ENCODE measurements at regions not wholly inside any gene's neighbourhood (a gene's known extent, or its start where the extent isn't known, plus 50 kb on each side); places are given as distances from the start of the nearest gene placed in this dataset.
A peak's percentile ranks its signal among the peaks of the same experiment; 100 is the strongest.

- no peak for DNase-seq (ENCODE audit: low read depth)
Observed at GRCh38 chr16:85291302-85292148, 179.3 kb upstream of the CIBAR2 start.

DNA sequence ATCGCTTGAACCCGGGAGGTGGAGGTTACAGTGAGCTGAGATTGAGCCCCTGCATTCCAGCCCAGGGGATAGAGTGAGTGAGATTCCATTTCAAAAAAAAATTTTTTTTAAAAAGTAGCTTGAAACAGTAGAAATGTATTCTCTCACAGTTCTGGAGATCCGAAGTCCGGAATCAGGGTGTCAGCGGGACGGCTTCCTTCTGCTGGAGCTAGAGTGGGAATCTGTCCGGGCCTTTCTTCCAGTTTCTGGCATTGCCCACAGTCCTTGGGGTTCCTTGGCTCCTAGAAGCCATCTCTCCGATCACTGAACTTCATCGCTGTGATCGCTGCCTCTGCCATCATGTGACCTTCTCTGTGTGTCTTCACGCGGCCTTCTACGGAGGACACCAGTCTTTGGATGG lies 181.2 kb upstream of the CIBAR2 start:
- no peak for DNase-seq (ENCODE audit: low read depth)

- no peak for DNase-seq (ENCODE audit: low read depth)
Observed at GRCh38 chr16:85293904-85294642, 181.8 kb upstream of the CIBAR2 start.

GRCh38 chr16:85294810-85295508 lies 182.7 kb upstream of the CIBAR2 start:
- no peak for DNase-seq (ENCODE audit: low read depth)

DNA sequence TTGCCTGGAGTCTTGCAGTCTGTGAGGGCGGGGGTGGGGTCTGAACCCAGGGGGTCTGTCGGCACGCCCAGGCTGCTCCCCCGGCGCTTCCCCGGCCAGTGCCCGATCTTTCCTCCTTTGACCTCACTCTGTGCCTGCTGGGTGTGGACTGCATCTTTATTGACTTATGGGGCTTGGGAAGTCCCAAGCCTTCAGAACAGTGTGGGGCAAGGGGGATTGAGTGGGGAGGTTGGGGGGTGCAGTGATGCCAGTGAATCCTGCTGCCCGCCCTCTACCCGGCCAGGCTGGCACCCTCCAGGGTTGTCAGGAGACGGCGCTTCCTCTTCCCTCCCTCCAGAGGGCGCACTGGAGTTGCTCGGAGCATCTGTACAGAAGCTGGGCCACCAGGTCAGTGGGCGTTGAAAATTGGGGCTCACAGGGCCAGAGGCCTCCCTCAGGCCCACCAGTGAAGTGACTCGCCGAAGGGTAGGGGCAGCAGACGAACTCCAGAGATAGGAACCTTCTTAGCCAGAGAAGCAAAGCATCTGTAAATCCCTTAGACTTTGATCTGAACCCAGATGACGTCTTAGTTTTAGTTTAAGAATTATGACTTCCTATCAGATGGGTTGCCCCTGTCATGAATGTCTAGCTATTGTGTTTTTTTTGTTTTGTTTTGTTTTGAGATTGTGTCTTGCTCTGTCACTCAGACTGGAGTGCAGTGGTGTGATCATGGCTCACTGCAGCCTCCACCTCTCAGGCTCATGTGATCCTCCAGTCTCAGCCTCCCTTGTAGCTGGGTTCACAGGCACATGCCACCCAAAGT lies 184.8 kb upstream of the CIBAR2 start:
- no peak for DNase-seq (ENCODE audit: low read depth)

GRCh38 chr16:85297881-85298280 lies 185.6 kb upstream of the CIBAR2 start:
- DNase-seq (ENCODE audit: low read depth), result no peak

GRCh38 chr16:85300406-85300968 lies 188.2 kb upstream of the CIBAR2 start:
- DNase-seq (ENCODE audit: low read depth), result no peak

- DNase-seq (ENCODE audit: low read depth), result no peak
Observed at GRCh38 chr16:85301231-85301630, 189.0 kb upstream of the CIBAR2 start.

GRCh38 chr16:85302018-85302847 lies 190.0 kb upstream of the CIBAR2 start:
- no peak for DNase-seq (ENCODE audit: low read depth)

DNA sequence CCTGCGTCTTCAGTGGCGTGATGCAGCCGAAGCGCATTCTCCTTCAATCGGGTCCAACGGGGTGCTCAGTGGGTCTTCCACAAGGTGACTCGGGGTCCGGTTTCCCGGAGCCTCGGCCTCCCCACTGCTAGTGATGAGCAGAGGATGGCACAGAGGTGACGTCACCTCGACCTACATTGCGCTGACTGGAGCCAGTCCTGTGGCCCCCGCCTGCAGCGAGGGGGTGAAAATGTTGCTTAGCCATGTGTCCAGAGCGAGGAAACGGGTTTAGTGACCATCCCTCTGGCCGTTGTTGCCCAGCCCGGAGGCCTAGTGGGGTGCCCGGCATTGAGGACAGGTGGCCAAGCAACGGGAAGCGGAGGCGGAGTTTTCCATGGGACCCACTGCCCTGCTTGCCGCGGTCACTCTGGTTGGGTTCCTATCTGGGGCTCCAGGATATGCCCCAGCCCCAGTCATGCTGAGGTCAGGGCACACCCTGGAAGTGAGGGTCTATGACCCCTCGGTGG lies 190.6 kb upstream of the CIBAR2 start:
- DNase-seq (ENCODE audit: low read depth), result no peak

DNA sequence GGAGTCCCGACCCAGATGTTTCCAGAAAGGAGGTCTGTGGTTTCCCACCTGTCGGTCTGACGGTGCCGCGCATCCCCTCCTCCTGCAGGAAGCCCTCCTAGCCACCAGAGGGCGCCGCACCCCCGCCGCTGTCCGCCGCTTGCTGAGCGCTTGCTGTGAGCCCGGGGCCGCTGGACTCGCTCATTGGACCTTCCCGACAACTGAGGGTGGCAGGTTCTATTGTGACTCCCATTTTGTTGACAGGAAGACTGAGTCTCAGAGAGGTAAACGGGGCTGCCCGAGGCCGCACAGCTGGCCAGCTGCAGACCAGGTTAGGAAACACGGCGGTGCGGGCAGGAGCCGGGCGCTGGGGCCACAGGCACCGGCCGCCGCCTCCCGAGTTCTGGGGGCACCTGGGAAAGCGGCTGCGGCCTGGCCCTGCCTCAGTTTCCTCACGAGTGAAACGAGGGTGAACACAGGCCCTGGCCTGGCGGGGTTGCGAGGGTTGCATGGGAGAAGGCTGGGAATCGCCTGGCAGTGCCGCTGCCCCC lies 191.1 kb upstream of the CIBAR2 start:
- peak; percentile 50 for DNase-seq (ENCODE audit: low read depth)

- DNase-seq (ENCODE audit: low read depth), result no peak
Observed at GRCh38 chr16:85304337-85304736, 192.1 kb upstream of the CIBAR2 start.

GRCh38 chr16:85306071-85306792 lies 194.0 kb upstream of the CIBAR2 start:
- DNase-seq (ENCODE audit: low read depth), result peak; percentile 55

DNA sequence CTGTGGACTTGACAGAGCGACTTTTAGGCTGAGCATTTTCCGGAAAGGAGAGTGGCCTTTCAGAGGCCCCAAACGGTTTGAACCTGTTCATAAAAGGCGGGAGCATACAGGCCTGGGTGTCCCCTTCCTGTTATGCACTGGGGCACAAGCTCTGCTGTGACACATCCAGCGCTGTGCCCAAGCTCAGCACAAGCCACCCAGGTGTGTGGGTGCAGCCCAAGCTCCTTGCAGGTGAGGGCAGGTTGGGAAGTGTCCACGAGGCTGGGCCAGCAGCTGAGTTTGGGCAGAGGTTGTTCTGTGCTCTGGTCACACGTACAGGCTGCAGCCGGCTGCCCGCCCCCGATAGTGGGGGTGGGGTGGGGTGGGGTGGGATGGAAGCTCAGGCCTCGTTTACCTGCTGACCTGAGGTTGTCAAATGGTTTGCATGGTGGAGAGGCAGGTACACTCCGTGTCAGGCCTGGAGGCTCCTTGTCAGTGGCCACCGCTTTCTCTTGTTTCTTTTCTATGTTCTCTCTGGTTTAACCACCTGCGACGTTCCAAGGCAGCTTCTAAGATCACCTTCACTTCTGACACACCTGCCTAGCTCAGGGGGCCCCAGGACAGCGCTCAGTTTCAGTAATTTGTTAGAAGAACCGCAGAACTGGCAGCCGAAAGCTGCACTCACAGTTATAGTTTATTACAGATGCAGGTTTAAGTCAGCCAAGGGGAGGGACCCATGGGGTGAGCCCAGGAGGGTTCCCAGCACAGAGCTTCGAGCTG lies 194.7 kb upstream of the CIBAR2 start:
- no peak for DNase-seq (ENCODE audit: low read depth)

- DNase-seq (ENCODE audit: low read depth), result no peak
Observed at GRCh38 chr16:85307552-85308364, 195.5 kb upstream of the CIBAR2 start.

DNA sequence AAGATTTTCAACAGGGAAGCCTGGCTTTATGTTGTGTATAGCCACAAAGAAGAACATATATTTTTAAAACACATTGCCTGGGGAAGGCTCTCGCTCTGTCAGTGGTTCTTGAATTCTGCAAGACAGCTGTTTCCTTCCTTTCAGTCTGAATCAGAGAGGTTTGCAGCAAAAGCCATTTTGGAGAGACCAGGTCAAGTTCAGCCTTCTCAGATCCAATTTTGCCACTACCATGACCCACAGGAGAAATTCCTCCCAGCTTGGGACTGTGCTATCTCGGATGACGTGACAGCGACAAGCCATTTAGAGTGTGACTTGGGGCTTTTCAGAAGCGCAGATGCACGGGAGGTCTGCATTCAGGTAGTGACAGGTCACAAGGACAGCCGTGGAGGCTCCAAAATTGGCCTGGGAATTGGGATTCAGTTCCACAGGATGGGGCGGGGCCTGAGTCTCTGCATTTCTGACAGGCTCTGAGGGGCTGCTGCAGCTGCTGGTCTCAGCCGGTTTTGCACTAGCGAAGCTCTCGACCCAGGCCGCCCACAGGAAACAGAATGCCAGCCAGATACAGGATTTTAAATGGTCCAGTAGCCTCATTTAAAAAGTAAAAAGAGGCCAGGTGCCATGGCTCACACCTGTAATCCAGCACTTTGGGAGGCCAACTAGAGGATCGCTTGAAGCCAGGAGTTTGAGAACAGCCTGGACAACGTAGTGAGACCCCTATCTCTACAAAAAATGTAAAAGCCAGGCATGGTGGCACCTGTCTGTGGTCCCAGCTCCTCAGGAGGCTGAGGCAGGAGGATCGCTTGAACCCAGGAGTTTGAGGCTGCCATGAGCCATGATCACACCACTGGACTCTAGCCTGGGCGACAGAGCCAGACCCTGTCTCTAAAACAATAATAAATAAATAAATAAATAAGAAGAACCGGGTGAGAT lies 196.6 kb upstream of the CIBAR2 start:
- DNase-seq (ENCODE audit: low read depth), result no peak

Data from stimulated activated CD8-positive, alpha-beta memory T cell treated with anti-CD3 and anti-CD28 coated beads, Interleukin-12 subunit alpha, Interleukin-12 subunit beta, amount 100 ng/mL, for 4 hours (primary cell).